DND-41 (cell line): ENCODE measurements at regions not wholly inside any gene's neighbourhood (a gene's known extent, or its start where the extent isn't known, plus 50 kb on each side); places are given as distances from the start of the nearest gene placed in this dataset.

ENCODE experiments used
- ATAC-seq: fragments of 200-7000 bp; cut with Tn5 transposase; 3 replicates; pipeline ENCODE4 v1.9.1; 2021; ENCODE audit warnings: low read depth; ENCODE audit not compliant: insufficient read depth
- DNase-seq: peaks from one replicate; pipeline ENCODE4 v3.0.0-alpha.2; 2020
- H2AFZ ChIP-seq: 2 replicates; pipeline ENCODE4 v1.6.0; 2012; ENCODE audit warnings: low read depth, low read length
- H3K27ac ChIP-seq: 2 replicates; pipeline ENCODE4 v1.5.1; 2012; ENCODE audit warnings: low read length, inconsistent platforms
- H3K27me3 ChIP-seq: fragments of 200-600 bp; sonication (generic); 2 replicates; pipeline ENCODE4 v1.6.0; 2012; ENCODE audit warnings: low read length, mild to moderate bottlenecking, inconsistent platforms; ENCODE audit not compliant: insufficient read depth, poor library complexity
- H3K36me3 ChIP-seq: 2 replicates; pipeline ENCODE4 v1.5.1; 2012; ENCODE audit warnings: low read length, inconsistent platforms; ENCODE audit not compliant: insufficient read depth
- H3K4me1 ChIP-seq: 2 replicates; pipeline ENCODE4 v1.5.1; 2012; ENCODE audit warnings: mild to moderate bottlenecking, low read length; ENCODE audit not compliant: insufficient read depth
- H3K4me2 ChIP-seq: 2 replicates; pipeline ENCODE4 v1.6.0; 2012; ENCODE audit warnings: mild to moderate bottlenecking, moderate library complexity, low read length, inconsistent platforms; ENCODE audit not compliant: insufficient read depth
- H3K4me3 ChIP-seq, 2 experiments: fragments of 200-600 bp in 1 of 2; shearing (Covaris generic) in 1 of 2; 2 replicates each; pipeline ENCODE4 v1.5.1; 2012 to 2016; ENCODE audit warnings: inconsistent platforms in 2 of 2, low read length in 2 of 2, mild to moderate bottlenecking in 2 of 2, low read depth in 1 of 2, moderate library complexity in 1 of 2
- H3K79me2 ChIP-seq: 2 replicates; pipeline ENCODE4 v1.6.0; 2012; ENCODE audit warnings: low read length, inconsistent platforms; ENCODE audit not compliant: insufficient read depth
- H3K9ac ChIP-seq: 2 replicates; pipeline ENCODE4 v1.6.0; 2012; ENCODE audit warnings: low read depth, mild to moderate bottlenecking, inconsistent platforms, low read length, moderate library complexity
- H3K9me3 ChIP-seq: 2 replicates; pipeline ENCODE4 v1.5.1; 2012; ENCODE audit warnings: low read length, moderate library complexity, mild to moderate bottlenecking, inconsistent platforms; ENCODE audit not compliant: insufficient read depth, severe bottlenecking
- H4K20me1 ChIP-seq: 2 replicates; pipeline ENCODE4 v1.6.0; 2012; ENCODE audit warnings: low read length; ENCODE audit not compliant: insufficient read depth
- EZH2 ChIP-seq: IDR thresholded peaks from 3 replicates; pipeline ENCODE4 v1.6.1; 2012; ENCODE audit warnings: borderline replicate concordance, low read depth, mild to moderate bottlenecking, moderate library complexity, low read length, inconsistent platforms; ENCODE audit not compliant: severe bottlenecking
- TF ChIP-seq, protein P1 (sequence below): IDR thresholded peaks from 2 replicates; pipeline ENCODE4 v1.5.1; 2012; ENCODE audit warnings: borderline replicate concordance, low read length, moderate library complexity, mild to moderate bottlenecking; ENCODE audit not compliant: poor library complexity, severe bottlenecking; ENCODE audit errors: extremely low read depth

DNA sequence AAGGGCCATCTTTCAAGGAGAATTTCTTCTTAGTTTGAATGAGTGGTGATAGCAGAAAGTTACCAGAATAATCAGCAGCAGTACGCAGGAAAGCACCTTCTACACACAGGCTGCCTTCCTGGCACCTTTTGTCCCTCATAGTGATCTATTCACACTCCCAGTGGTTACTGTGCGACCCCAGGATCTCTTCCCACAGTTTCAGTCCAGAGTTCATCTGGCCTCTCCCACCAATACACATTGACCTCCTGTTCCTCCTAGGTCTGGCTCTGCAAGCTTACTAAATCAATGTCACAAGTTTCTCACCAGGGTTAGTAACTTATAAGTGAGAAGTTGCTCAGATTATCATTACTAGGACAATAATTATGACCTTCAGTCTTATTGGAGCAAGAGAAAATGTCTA, 99.1 kb upstream of the PIK3R1 start:
- peaks cover 14% of the 10 kb centered on the region for H3K4me1 ChIP-seq
- DNase-seq (no peak), ATAC-seq (no peak)
- TF ChIP-seq, protein P1, sequence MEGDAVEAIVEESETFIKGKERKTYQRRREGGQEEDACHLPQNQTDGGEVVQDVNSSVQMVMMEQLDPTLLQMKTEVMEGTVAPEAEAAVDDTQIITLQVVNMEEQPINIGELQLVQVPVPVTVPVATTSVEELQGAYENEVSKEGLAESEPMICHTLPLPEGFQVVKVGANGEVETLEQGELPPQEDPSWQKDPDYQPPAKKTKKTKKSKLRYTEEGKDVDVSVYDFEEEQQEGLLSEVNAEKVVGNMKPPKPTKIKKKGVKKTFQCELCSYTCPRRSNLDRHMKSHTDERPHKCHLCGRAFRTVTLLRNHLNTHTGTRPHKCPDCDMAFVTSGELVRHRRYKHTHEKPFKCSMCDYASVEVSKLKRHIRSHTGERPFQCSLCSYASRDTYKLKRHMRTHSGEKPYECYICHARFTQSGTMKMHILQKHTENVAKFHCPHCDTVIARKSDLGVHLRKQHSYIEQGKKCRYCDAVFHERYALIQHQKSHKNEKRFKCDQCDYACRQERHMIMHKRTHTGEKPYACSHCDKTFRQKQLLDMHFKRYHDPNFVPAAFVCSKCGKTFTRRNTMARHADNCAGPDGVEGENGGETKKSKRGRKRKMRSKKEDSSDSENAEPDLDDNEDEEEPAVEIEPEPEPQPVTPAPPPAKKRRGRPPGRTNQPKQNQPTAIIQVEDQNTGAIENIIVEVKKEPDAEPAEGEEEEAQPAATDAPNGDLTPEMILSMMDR = no peak
- no peak for TF ChIP-seq EZH2
- H3K9ac ChIP-seq = no peak overlapping the region
- H4K20me1 ChIP-seq = no peaks in the 10 kb centered on the region
- no peaks in the 10 kb centered on the region for H3K27me3 ChIP-seq
- no peaks in the 10 kb centered on the region for H3K79me2 ChIP-seq
- H3K4me2 ChIP-seq = no peak overlapping the region
- no peaks in the 10 kb centered on the region for H3K36me3 ChIP-seq
- no peak overlapping the region for H3K4me3 ChIP-seq
- H3K27ac ChIP-seq = no peak overlapping the region
- H3K9me3 ChIP-seq = no peaks in the 10 kb centered on the region
- no peak overlapping the region for H2AFZ ChIP-seq

DNA sequence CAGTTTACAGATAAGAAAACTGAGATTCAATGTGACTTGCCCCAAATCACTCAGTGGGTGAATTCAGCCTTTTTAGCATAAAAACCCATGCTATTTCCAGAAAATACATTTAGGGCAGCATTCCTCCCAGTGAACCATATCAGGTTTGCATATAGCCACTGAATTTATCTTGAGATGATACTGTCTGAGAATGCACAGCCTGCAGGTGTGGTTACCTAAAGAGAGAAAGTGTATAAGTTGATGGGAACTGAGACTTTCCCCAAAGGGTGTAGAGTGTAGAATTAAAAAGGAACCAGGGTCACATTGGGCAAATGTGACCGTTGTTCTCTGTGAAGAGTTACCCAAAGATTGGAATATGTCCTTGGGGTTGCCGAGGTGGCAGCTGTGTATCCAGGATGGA, 100.0 kb upstream of the PIK3R1 start:
- H3K9ac ChIP-seq = no peak overlapping the region
- H3K4me1 ChIP-seq = peaks cover 9% of the 10 kb centered on the region
- H3K27me3 ChIP-seq = no peaks in the 10 kb centered on the region
- DNase-seq (no peak), ATAC-seq (no peak)
- H3K4me2 ChIP-seq = no peak overlapping the region
- no peaks in the 10 kb centered on the region for H4K20me1 ChIP-seq
- no peak overlapping the region for H3K27ac ChIP-seq
- H3K79me2 ChIP-seq = no peaks in the 10 kb centered on the region
- H3K4me3 ChIP-seq = no peak overlapping the region
- no peaks in the 10 kb centered on the region for H3K36me3 ChIP-seq
- no peak overlapping the region for H2AFZ ChIP-seq
- TF ChIP-seq, protein P1 = no peak
- no peak for TF ChIP-seq EZH2
- no peaks in the 10 kb centered on the region for H3K9me3 ChIP-seq

DNA sequence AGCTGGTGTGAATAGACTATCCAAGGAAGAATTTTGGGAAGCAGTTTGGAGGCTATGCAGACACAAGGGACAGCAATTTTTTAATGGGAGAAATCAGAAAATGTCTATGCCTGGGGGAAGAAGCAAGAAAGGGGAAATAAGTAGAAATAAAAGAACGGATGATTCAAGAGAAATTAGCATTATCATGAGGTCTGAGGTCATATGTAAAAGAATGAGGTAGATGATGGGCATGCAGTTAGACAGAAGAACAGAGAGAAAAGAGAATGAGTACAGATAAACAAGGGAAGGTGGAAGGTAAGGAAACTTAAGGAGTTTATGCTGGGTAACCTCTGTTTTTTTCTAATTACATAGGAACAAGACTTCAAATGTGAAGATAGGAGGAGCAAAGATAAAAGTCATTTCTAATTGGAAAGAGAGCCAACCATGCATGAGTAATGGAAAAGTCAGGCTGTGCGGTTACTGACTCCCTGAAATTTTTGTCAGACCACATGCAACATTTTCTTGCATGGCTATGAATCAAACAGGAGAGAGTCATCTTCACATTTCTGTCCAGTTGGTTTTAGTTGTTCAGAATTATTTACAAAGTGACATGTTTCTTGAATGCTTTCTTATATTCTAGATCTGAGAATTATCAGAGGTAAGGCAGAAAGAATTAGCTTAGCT, 101.0 kb upstream of the PIK3R1 start:
- no peaks in the 10 kb centered on the region for H3K9me3 ChIP-seq
- H3K27me3 ChIP-seq = no peaks in the 10 kb centered on the region
- no peaks in the 10 kb centered on the region for H3K79me2 ChIP-seq
- H3K4me1 ChIP-seq = peaks cover 2% of the 10 kb centered on the region
- ATAC-seq = no peak
- no peaks in the 10 kb centered on the region for H3K36me3 ChIP-seq
- H3K4me3 ChIP-seq = no peak overlapping the region
- no peak for DNase-seq
- H4K20me1 ChIP-seq = no peaks in the 10 kb centered on the region
- no peak overlapping the region for H3K9ac ChIP-seq
- no peak overlapping the region for H3K4me2 ChIP-seq
- H3K27ac ChIP-seq = no peak overlapping the region
- TF ChIP-seq EZH2 = no peak
- TF ChIP-seq, protein P1 = no peak
- H2AFZ ChIP-seq = no peak overlapping the region
